HG03039 (cell line): ENCODE measurements at regions not wholly inside any gene's neighbourhood (a gene's known extent, or its start where the extent isn't known, plus 50 kb on each side); places are given as distances from the start of the nearest gene placed in this dataset.

Source experiments
- ATAC-seq: cut with Tn5 transposase; IDR thresholded peaks from one replicate; pipeline ENCODE4 v1.9.1; 2021; ENCODE audit warnings: mild to moderate bottlenecking, moderate library complexity; ENCODE audit not compliant: unreplicated experiment

GRCh38 chr1:195130598-195130997, 1477.6 kb downstream of the KCNT2 start:
- ATAC-seq = no peak

DNA sequence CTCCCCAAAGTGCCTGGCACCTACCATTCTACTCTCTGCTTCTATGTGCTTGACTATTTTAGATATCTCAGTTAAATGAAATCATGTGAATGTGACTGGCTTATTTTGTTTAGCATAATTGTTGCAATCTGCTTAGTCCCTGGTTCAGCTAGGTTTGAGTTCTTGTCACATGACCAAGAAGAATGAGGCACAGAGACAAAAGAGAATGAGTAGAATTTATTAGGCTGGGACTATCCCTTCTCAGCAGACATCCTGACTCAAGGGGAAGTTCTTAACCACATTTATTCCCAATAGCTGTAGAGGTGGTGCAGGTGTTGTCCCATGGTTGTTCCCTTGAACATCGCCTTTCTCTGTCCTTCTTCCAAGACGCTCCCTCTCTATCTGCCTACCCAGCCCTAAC, 1485.7 kb downstream of the KCNT2 start:
- ATAC-seq = no peak

DNA sequence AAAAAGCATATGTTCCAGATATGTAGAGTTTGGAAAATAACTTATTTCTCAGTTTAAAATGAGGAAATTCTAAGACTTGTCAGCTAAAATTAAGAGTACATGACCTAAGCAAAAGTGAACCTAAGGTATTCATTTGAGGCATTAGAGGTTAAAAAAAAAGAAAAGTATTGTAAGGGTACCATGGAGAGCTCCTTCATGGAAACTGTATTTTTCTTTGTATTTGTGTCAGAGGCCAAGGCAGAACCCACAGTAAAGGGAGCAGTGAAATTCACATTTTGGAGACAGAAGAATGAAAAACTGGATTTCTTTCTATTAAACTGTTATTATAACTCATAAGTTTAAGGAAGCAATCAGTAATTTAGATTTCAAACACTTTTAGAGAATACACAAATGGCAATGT, 1494.8 kb downstream of the KCNT2 start:
- no peak for ATAC-seq

DNA sequence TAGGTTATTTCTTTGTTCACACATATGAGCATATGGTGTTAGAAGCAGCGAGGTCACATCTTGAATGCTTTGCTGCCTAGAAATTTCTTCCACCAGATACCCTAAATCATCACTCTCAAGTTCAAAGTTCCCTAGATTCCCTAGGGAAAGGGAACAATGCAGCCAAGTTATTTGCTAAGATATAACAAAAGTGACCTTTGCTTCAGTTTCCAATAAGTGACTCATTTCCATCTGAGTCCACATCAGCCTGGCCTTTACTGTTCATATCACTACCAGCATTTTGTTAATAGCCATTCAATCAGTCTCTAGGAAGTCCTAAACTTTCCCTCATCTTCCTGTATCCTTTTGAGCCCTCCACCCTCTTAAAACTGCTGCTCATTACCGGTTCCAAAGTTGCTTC, 1502.5 kb downstream of the KCNT2 start:
- no peak for ATAC-seq

GRCh38 chr1:195105281-195105680, 1503.0 kb downstream of the KCNT2 start:
- no peak for ATAC-seq

- ATAC-seq = no peak
Measured at GRCh38 chr1:195097316-195097715, 1510.9 kb downstream of the KCNT2 start.

DNA sequence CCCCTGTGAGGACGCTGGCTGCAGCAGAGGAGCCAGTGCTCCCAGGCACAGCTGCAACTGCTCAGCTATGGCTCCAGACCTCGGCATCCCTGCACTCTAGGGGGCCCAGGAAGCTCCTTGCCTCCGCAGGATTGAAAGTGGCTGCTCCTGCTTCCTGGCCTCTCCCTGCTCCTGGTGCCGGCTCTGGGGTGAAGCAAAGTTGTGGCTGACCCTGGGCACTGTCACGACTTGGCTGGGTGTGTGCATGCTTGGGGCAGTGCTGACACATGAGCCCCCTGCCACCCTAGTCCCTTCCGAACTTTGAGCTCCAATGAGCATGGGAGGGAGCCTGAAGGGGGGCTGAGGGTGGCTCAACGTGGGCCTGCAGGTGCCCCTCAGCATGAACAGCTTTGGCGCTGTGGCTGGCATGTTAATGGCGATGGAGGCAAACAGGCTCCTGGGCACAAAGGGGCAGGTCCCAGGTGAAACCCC, 1512.2 kb downstream of the KCNT2 start:
- no peak for ATAC-seq

GRCh38 chr1:195085196-195085595, 1523.0 kb downstream of the KCNT2 start:
- no peak for ATAC-seq

DNA sequence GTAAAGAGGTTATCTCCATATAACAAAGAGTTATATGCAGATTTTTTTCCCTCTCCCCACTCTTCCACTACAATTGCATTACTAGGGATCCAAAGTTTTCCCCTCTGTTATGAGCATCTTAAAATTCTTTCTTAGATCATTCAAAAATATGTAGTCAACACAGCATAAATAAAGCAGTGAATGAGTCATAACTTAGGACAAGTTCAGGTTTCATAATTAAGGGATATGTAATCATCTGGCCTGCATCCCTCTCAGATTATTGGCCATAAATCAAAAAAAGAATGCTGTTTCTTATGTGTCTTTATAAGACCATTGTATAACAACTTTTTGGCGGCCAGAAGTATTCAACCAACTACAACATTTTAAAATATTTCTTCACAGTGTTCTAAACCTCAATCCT, 1526.1 kb downstream of the KCNT2 start:
- no peak for ATAC-seq

DNA sequence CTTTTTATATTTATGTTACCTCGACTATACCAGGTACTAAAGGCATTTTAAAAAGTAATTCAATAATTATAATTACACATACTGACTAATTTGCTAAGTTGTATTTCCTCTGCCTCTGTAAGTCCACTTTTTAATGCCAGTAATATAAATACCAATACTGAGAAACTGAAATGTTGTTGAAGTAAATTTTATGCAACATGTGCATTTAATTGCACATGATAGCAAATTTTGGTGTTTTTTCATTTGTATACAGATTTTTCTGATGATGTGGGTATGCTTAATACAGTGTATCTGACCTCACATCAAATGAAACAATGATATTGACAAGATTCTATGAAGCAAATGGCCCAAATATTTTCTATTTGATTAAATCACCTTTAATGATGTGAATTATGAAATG, 1531.6 kb downstream of the KCNT2 start:
- no peak for ATAC-seq

DNA sequence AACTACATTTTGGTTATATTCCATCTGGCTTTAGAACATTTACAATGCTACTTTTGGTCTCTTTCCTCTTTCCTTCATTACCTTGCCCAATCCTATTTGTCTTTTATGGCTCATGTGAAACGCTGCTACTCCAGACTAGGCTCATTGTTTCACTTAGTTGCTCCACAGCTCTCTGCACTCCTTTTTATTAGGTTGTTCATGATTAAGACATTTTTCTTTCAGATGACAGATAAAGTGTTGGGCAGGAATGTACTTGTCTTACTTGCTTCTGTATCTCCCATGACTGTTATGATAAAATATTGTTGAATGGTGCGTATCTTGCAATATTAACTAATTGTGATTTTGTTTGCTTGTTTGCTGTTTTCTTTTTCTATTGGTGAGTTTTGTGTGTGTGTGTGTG, 1532.3 kb downstream of the KCNT2 start:
- ATAC-seq = no peak

- no peak for ATAC-seq
Measured at GRCh38 chr1:195071461-195071860, 1536.8 kb downstream of the KCNT2 start.

GRCh38 chr1:195065437-195065836, 1542.8 kb downstream of the KCNT2 start:
- no peak for ATAC-seq

DNA sequence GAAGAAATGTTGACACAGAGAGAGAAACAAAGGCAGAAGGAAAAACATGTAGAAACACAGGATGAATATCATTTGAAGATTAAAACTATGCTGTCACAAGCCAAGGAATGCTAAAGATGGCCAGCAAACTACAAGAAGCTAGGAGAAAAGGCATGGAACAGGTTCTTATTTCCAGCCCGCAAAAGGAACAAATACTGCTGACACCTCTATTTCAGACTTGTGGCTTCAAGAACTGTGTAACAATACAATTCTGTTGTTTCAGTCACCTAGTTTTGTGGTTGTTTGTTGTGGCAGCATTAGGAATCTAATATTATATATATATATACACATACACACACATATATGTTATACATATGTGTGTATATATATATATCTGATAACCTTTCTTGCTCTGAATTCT, 1543.9 kb downstream of the KCNT2 start:
- no peak for ATAC-seq

DNA sequence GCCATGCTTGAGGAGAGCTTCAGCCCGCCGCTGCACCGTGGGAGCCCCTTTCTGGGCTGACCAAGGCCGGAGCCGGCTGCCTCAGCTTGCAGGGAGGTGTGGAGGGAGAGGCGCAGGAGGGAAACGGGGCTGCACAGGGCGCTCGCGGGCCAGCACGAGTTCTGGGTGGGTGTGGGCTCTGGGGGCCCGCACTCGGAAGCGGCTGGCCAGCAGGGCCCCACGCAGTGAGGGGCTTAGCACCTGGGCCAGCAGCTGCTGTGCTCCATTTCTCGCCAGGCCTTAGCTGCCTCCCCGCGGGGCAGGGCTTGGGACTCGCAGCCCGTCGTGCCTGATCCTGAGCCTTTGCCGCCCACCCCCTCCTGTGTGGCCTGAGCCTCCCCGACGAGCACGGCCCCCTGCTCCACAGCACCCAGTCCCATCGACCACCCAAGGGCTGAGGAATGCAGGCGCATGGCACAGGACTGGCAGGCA, 1554.0 kb downstream of the KCNT2 start:
- no peak for ATAC-seq

GRCh38 chr1:195053478-195053877, 1554.8 kb downstream of the KCNT2 start:
- ATAC-seq = no peak

GRCh38 chr1:195047772-195048171, 1560.5 kb downstream of the KCNT2 start:
- no peak for ATAC-seq

DNA sequence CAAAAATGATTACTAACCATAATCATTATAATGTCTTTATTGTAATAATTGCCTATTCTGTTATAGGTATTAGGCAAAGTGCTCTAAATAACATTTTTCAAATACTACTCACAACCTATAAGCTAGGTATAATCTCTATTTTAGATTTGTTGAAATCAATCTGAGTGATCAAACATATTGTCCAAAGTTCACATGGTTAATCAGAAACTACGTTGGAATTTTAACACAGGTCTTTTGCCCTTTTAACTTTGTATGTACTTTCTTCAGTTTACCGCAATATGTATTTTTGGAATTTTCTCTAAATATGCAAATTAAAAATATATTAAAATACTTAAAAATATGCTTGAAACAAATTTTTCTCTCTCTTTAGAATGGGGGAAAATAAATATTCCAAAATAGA, 1563.2 kb downstream of the KCNT2 start:
- ATAC-seq = no peak

DNA sequence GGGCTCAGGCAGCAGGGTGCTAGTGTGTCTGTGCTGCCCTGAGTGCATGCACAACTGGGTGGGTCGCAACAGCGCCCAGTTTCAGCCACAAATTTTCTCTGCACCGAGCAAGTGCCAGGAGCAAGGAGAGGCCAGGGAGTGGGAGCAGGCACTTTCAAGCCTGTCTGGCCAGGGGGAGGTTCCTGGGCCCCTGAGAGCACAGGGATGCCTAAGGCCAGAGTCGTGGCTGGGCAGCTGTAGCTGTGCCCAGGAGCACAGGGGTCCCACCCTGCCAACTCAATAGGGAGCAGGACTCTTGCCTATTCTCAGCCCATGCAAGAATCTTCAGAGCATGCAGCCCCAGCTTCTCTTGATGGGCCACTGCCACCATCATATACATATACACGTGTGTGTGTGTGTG, 1577.4 kb downstream of the KCNT2 start:
- ATAC-seq = no peak

DNA sequence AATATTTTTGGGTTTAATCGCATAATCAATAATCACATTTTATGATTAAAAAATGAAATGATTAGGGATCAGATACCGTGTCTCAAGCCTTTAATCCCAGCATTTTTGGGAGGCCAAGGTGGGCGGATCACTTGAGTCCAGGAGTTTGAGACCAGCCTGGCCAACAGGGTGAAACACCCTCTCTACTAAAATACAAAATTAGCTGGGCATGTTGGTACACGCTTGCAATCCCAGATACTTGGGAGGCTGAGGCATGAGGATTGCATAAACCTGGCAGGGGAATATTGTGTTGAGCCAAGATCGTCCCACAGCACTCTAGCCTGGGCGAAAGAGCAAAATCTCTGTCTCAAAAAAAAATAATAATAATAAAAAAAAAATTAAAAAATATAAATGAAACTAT, 1581.4 kb downstream of the KCNT2 start:
- no peak for ATAC-seq

DNA sequence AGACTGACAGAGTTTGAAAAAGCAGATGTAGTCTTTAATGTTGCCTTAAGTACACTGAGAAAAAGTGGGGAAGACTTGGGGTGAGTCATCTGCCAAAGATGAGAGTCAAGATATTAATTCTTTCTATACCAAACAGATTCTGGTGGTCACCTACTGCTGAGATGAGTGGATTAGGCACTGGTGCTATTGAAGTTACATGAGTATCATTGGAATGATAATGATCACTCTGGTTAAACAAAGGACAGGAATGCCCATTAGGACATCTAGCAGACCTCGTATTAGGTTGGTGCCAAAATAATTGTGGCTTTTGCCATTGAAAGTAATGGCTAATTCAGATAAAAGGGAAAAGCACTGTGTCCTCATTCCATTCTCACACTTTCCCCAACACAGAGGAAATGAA, 1588.9 kb downstream of the KCNT2 start:
- no peak for ATAC-seq

GRCh38 chr1:195012995-195013394, 1595.2 kb downstream of the KCNT2 start:
- ATAC-seq = no peak

DNA sequence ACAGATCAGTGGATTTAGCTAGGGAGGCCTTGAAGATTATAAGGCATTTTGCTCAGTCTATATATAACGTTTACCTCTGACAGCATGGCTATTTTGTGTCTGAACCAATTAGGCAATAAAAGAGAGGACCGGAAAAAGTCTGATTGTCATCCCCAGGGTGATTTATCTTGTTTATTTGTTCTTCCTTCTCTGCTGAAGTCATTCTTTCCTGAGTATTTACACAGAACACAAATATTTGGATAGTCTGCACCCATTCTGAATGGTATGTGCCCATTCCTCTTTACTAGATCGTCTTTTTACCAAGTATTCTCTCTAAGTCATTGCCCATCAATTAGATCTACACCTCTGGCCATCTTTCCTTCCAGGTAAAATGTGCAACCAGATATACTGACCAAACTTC, 1602.9 kb downstream of the KCNT2 start:
- ATAC-seq = no peak

DNA sequence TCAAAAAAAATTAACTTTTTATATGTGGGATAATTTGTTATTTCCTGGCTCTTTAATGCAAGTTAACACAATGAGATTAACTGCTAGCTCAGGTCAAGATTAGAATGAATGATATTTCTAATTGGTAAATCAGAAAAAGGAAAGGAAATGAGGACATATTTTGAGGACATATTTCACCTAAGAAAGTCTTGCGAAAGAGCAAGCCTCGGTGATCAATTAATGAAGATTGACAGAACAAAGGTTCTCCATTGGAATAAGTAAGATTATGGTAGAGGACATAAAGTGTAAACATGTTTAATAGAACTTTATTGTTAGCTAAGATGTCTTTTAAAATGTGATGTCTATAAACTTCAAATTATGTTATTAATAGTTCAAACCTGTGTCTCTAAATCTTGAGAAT, 1617.8 kb downstream of the KCNT2 start:
- ATAC-seq = no peak
